ENCODE measurements at regions not wholly inside any gene's neighbourhood (a gene's known extent, or its start where the extent isn't known, plus 50 kb on each side); places are given as distances from the start of the nearest gene placed in this dataset.

GRCh38 chr4:137452799-137453198 is 79.5 kb downstream of the PCDH18 start:
- WGBS, 2 donors, result 92 to 95% methylated on average over 1 of the region's 1 CpG
- H3K4me1 ChIP-seq, result no peaks in the 10 kb centered on the region
- ATAC-seq (ENCODE audit: low FRiP score in 2 of 2), result no peak
- no peak for DNase-seq
- no peak overlapping the region for H3K4me3 ChIP-seq
- no peak overlapping the region for H3K27ac ChIP-seq
- no peak for TF ChIP-seq CTCF (IDR thresholded peaks at IDR 0.05)
- no peak for TF ChIP-seq EP300 (IDR thresholded peaks at IDR 0.05)
- no peak for TF ChIP-seq POLR2A (IDR thresholded peaks at IDR 0.05)
- TF ChIP-seq POLR2AphosphoS5 (IDR thresholded peaks at IDR 0.05), result no peak
- no peaks in the 10 kb centered on the region for H3K36me3 ChIP-seq
- H3K27me3 ChIP-seq, result no peaks in the 10 kb centered on the region
- no peaks in the 10 kb centered on the region for H3K9me3 ChIP-seq

GRCh38 chr4:137451172-137451825 is 81.0 kb downstream of the PCDH18 start:
- ATAC-seq (ENCODE audit: low FRiP score in 2 of 2), result no peak
- Histone ChIP-seq H3K4me1 (no peaks in the 10 kb centered on the region), H3K4me3 (no peak overlapping the region), H3K9me3 (no peaks in the 10 kb centered on the region), H3K27ac (no peak overlapping the region), H3K36me3 (no peaks in the 10 kb centered on the region), H3K27me3 (no peaks in the 10 kb centered on the region)
- WGBS, 2 donors, result 63 to 73% methylated on average over 3 of the region's 3 CpGs
- DNase-seq, result no peak
- TF ChIP-seq CTCF (IDR thresholded peaks at IDR 0.05), result no peak
- TF ChIP-seq POLR2A (IDR thresholded peaks at IDR 0.05), result no peak
- no peak for TF ChIP-seq EP300 (IDR thresholded peaks at IDR 0.05)
- TF ChIP-seq POLR2AphosphoS5 (IDR thresholded peaks at IDR 0.05), result no peak

- WGBS, 2 donors, result 85 to 97% methylated on average over 1 of the region's 1 CpG
- TF ChIP-seq EP300 (IDR thresholded peaks at IDR 0.05) (no peak), POLR2A (IDR thresholded peaks at IDR 0.05) (no peak), CTCF (IDR thresholded peaks at IDR 0.05) (no peak), POLR2AphosphoS5 (IDR thresholded peaks at IDR 0.05) (no peak)
- no peak for ATAC-seq (ENCODE audit: low FRiP score in 2 of 2)
- Histone ChIP-seq H3K36me3 (no peaks in the 10 kb centered on the region), H3K9me3 (no peaks in the 10 kb centered on the region), H3K27ac (no peak overlapping the region), H3K27me3 (no peaks in the 10 kb centered on the region), H3K4me3 (no peak overlapping the region), H3K4me1 (no peaks in the 10 kb centered on the region)
- DNase-seq, result no peak
Observed at GRCh38 chr4:137448402-137448801, 83.9 kb downstream of the PCDH18 start.

- no peak for DNase-seq
- 30 to 38% methylated on average over 2 of the region's 2 CpGs for WGBS, 2 donors
- H3K9me3 ChIP-seq, result no peaks in the 10 kb centered on the region
- no peak overlapping the region for H3K4me3 ChIP-seq
- no peaks in the 10 kb centered on the region for H3K36me3 ChIP-seq
- no peaks in the 10 kb centered on the region for H3K4me1 ChIP-seq
- H3K27me3 ChIP-seq, result no peaks in the 10 kb centered on the region
- TF ChIP-seq EP300 (IDR thresholded peaks at IDR 0.05) (no peak), POLR2A (IDR thresholded peaks at IDR 0.05) (no peak), CTCF (IDR thresholded peaks at IDR 0.05) (no peak), POLR2AphosphoS5 (IDR thresholded peaks at IDR 0.05) (no peak)
- ATAC-seq (ENCODE audit: low FRiP score in 2 of 2), result no peak
- H3K27ac ChIP-seq, result no peak overlapping the region
Observed at GRCh38 chr4:137446071-137446470, 86.2 kb downstream of the PCDH18 start.
